A549 (cell line): ENCODE measurements at regions not wholly inside any gene's neighbourhood (a gene's known extent, or its start where the extent isn't known, plus 50 kb on each side); places are given as distances from the start of the nearest gene placed in this dataset.
"Not testable (repeated sequence)": the region's sequence is repeated elsewhere in the genome, so short reads cannot be mapped to it uniquely, and the experiment has no call there.

Experiments
- CEBPB ChIP-seq, 2 experiments: fragments of >200 bp in 1 of 2; sonication (Bioruptor Twin) in 1 of 2; formaldehyde crosslinking in 1 of 2; IDR thresholded peaks; 2 replicates each; pipeline ENCODE4 v1.6.1; 2012 to 2016
- CTCF ChIP-seq: fragments of >200 bp; sonication (Bioruptor Twin); formaldehyde crosslinking; IDR thresholded peaks from 3 replicates; pipeline ENCODE4 v1.5.1; 2016
- EP300 ChIP-seq, 2 experiments: fragments of >200 bp; sonication (Bioruptor Twin); formaldehyde crosslinking; IDR thresholded peaks; 2 replicates in 1 of 2; 3 replicates in 1 of 2; pipeline ENCODE4 v1.6.1; 2016 to 2017
- ESRRA ChIP-seq: fragments of 150-350 bp; IDR thresholded peaks from 2 replicates; pipeline ENCODE4 v1.6.1; 2014; ENCODE audit warnings: mild to moderate bottlenecking, low read length, borderline replicate concordance
- HOXA7 ChIP-seq: fragments of 250-450 bp; sonication (Bioruptor Pico); IDR thresholded peaks from 2 replicates; pipeline ENCODE4 v1.5.0; 2020; ENCODE audit warnings: mild to moderate bottlenecking, moderate library complexity
- NPAS2 ChIP-seq: fragments of 250-450 bp; sonication (Bioruptor Pico); IDR thresholded peaks from 2 replicates; pipeline ENCODE4 v1.8.0; 2022; ENCODE audit warnings: mild to moderate bottlenecking, moderate library complexity, borderline replicate concordance
- POLR2A ChIP-seq: IDR thresholded peaks from 2 replicates; pipeline ENCODE4 v1.6.1; 2012; ENCODE audit warnings: mild to moderate bottlenecking, low read length
- RCOR1 ChIP-seq: fragments of 150-350 bp; IDR thresholded peaks from 2 replicates; pipeline ENCODE4 v1.6.1; 2014; ENCODE audit warnings: antibody characterized with exemption, low read length, low read depth
- RFX5 ChIP-seq: fragments of 450-650 bp; IDR thresholded peaks from 2 replicates; pipeline ENCODE4 v1.7.1; 2014; ENCODE audit warnings: antibody characterized with exemption, mild to moderate bottlenecking, moderate library complexity
- SMC3 ChIP-seq: fragments of >200 bp; sonication (Bioruptor Twin); formaldehyde crosslinking; IDR thresholded peaks from 3 replicates; pipeline ENCODE4 v1.6.1; 2018; ENCODE audit warnings: inconsistent platforms
- ZFP36 ChIP-seq: fragments of 450-650 bp; IDR thresholded peaks from 2 replicates; pipeline ENCODE4 v1.6.1; 2014; ENCODE audit warnings: borderline replicate concordance; ENCODE audit not compliant: partially characterized antibody
- TF ChIP-seq, protein P1 (sequence below): fragments of 200-600 bp; sonication (generic); IDR thresholded peaks from 2 replicates; pipeline ENCODE4 v1.6.1; 2016; ENCODE audit warnings: antibody characterized with exemption, mild to moderate bottlenecking, moderate library complexity

DNA sequence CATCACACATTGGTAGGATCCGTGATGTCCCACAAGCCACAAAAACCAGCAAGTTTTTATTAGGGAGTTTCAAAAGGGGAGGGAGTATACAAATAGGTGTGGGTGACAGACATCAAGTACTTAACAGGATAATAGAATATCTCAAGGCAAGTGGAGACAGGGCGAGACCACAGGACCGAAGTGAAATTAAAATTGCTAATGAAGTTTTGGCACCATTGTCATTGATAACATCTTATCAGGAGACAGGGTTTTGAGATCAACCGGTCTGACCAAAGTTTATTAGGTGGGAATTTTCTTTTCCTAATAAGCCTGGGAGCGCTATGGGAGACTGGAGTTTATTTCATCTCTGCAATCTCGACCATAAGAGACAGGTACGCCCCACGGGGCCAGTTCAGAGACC, 178.5 kb downstream of the OTOP1 start:
- TF ChIP-seq ESRRA; CTCF; NPAS2 (CRISPR knock-in tag); RFX5; CEBPB (IDR thresholded peaks at IDR 0.05); SMC3; EP300 (IDR thresholded peaks at IDR 0.05); POLR2A; ZFP36; RCOR1; HOXA7 (CRISPR knock-in tag): not testable (repeated sequence)
- TF ChIP-seq, protein P1, sequence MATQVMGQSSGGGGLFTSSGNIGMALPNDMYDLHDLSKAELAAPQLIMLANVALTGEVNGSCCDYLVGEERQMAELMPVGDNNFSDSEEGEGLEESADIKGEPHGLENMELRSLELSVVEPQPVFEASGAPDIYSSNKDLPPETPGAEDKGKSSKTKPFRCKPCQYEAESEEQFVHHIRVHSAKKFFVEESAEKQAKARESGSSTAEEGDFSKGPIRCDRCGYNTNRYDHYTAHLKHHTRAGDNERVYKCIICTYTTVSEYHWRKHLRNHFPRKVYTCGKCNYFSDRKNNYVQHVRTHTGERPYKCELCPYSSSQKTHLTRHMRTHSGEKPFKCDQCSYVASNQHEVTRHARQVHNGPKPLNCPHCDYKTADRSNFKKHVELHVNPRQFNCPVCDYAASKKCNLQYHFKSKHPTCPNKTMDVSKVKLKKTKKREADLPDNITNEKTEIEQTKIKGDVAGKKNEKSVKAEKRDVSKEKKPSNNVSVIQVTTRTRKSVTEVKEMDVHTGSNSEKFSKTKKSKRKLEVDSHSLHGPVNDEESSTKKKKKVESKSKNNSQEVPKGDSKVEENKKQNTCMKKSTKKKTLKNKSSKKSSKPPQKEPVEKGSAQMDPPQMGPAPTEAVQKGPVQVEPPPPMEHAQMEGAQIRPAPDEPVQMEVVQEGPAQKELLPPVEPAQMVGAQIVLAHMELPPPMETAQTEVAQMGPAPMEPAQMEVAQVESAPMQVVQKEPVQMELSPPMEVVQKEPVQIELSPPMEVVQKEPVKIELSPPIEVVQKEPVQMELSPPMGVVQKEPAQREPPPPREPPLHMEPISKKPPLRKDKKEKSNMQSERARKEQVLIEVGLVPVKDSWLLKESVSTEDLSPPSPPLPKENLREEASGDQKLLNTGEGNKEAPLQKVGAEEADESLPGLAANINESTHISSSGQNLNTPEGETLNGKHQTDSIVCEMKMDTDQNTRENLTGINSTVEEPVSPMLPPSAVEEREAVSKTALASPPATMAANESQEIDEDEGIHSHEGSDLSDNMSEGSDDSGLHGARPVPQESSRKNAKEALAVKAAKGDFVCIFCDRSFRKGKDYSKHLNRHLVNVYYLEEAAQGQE: not testable (repeated sequence)
